ENCODE measurements at regions not wholly inside any gene's neighbourhood (a gene's known extent, or its start where the extent isn't known, plus 50 kb on each side); places are given as distances from the start of the nearest gene placed in this dataset.
A peak's percentile ranks its signal among the peaks of the same experiment; 100 is the strongest.

GRCh38 chr10:83678850-83679249 is 460.5 kb upstream of the GHITM start:
- no peak for DNase-seq

- peak; percentile 3 to 28 for DNase-seq
Measured at GRCh38 chr10:83680470-83680891, 458.8 kb upstream of the GHITM start.

- no peak for DNase-seq
Measured at GRCh38 chr10:83682414-83682813, 456.9 kb upstream of the GHITM start.

- DNase-seq: no peak
Measured at GRCh38 chr10:83685458-83685857, 453.9 kb upstream of the GHITM start.

GRCh38 chr10:83691791-83692596 is 447.3 kb upstream of the GHITM start:
- no peak for DNase-seq

- no peak for DNase-seq
Measured at GRCh38 chr10:83698899-83699298, 440.4 kb upstream of the GHITM start.

GRCh38 chr10:83701799-83702198 is 437.5 kb upstream of the GHITM start:
- no peak for DNase-seq

GRCh38 chr10:83702731-83703130 is 436.6 kb upstream of the GHITM start:
- no peak for DNase-seq

GRCh38 chr10:83706120-83706519 is 433.2 kb upstream of the GHITM start:
- DNase-seq: no peak

- DNase-seq: no peak
Measured at GRCh38 chr10:83706952-83707582, 432.2 kb upstream of the GHITM start.

- no peak for DNase-seq
Measured at GRCh38 chr10:83713423-83713822, 425.9 kb upstream of the GHITM start.

- no peak for DNase-seq
Measured at GRCh38 chr10:83723080-83723479, 416.2 kb upstream of the GHITM start.

GRCh38 chr10:83724471-83725241 is 414.7 kb upstream of the GHITM start:
- DNase-seq: no peak

- DNase-seq: no peak
Measured at GRCh38 chr10:83725567-83725966, 413.7 kb upstream of the GHITM start.

GRCh38 chr10:83734278-83734677 is 405.0 kb upstream of the GHITM start:
- no peak for DNase-seq

GRCh38 chr10:83736008-83736407 is 403.3 kb upstream of the GHITM start:
- DNase-seq: no peak

- no peak for DNase-seq
Measured at GRCh38 chr10:83750604-83751003, 388.7 kb upstream of the GHITM start.

GRCh38 chr10:83753490-83753889 is 385.8 kb upstream of the GHITM start:
- no peak for DNase-seq

GRCh38 chr10:83754857-83755256 is 384.5 kb upstream of the GHITM start:
- no peak for DNase-seq

- no peak for DNase-seq
Measured at GRCh38 chr10:83760142-83760541, 379.2 kb upstream of the GHITM start.

GRCh38 chr10:83764666-83765065 is 374.6 kb upstream of the GHITM start:
- no peak for DNase-seq

- DNase-seq: no peak
Measured at GRCh38 chr10:83765731-83766130, 373.6 kb upstream of the GHITM start.

- DNase-seq: no peak
Measured at GRCh38 chr10:83769281-83769820, 370.0 kb upstream of the GHITM start.

Data from activated CD4-positive, alpha-beta T cell treated with anti-CD3 and anti-CD28 coated beads, Interleukin-2, amount 50 U/mL, for 48 hours (primary cell).